HFFc6 (cell line): ENCODE measurements at regions not wholly inside any gene's neighbourhood (a gene's known extent, or its start where the extent isn't known, plus 50 kb on each side); places are given as distances from the start of the nearest gene placed in this dataset.

ENCODE experiments used
- DNase-seq: peaks from one replicate; pipeline ENCODE4 v3.0.0-alpha.2; 2018
- H3K27ac Mint-ChIP-seq: 2 replicates; pipeline ENCODE4 v1.8.0; 2020; ENCODE audit warnings: mild to moderate bottlenecking, mixed read lengths
- H3K27me3 Mint-ChIP-seq: 2 replicates; pipeline ENCODE4 v1.8.0; 2021; ENCODE audit warnings: mild to moderate bottlenecking, moderate library complexity, mixed read lengths; ENCODE audit not compliant: insufficient read depth
- H3K36me3 Mint-ChIP-seq: 2 replicates; pipeline ENCODE4 v1.8.0; 2021; ENCODE audit warnings: low read depth, mixed read lengths
- H3K4me1 Mint-ChIP-seq: 2 replicates; pipeline ENCODE4 v1.8.0; 2020; ENCODE audit warnings: low read depth, mixed read lengths
- H3K4me3 Mint-ChIP-seq: 2 replicates; pipeline ENCODE4 v1.8.0; 2020; ENCODE audit warnings: mild to moderate bottlenecking, moderate library complexity, mixed read lengths
- H3K9me3 Mint-ChIP-seq: 2 replicates; pipeline ENCODE4 v1.8.0; 2020; ENCODE audit warnings: mild to moderate bottlenecking, mixed read lengths
- TF ChIP-seq, protein P1 (sequence below): fragments of 200-600 bp; sonication (generic); IDR thresholded peaks from 2 replicates; pipeline ENCODE4 v1.5.0; 2021; ENCODE audit warnings: antibody characterized with exemption, mild to moderate bottlenecking

DNA sequence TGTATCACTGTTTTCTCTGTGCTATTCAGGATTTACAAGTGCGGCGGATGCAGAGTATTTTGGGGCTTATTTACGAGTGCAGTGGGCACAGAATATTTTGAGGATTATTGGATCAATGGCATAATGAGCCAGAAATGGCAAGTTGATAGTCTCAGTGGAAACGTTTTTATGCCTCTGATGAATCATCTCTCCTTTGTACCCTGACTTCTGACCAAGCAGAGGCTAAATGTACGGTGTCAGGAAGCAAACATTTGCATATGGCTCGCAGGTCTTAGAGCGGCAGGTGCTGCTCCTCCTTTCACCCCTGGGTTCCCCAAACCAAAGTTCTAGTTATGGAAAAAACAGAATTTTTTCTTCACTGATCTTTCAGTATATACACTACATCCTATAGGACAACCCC is 94.5 kb downstream of the LIG4 start:
- no peak overlapping the region for H3K27ac Mint-ChIP-seq
- H3K9me3 Mint-ChIP-seq = peaks cover 30% of the 10 kb centered on the region
- DNase-seq = no peak

DNA sequence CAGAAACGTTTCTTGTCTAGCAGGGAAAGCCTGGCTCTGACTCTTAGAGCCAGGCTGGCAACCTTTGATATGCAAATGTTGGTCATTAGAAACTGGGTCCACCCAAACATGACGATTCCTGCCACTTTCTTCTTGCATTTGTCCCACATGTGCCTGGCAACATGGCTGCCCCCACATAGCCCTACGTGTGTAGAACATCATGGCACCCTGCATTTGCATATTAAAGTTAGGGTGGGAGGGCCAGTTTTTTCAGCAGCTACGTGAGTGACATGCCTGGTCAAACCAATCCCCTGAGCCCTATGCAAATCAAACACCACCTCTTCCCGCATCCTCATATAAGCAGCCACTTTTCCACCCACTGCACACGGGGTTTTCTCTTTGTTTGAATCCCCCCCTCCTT is 95.0 kb downstream of the LIG4 start:
- no peaks in the 10 kb centered on the region for H3K27me3 Mint-ChIP-seq
- no peak overlapping the region for H3K27ac Mint-ChIP-seq
- no peaks in the 10 kb centered on the region for H3K4me1 Mint-ChIP-seq
- TF ChIP-seq, protein P1, sequence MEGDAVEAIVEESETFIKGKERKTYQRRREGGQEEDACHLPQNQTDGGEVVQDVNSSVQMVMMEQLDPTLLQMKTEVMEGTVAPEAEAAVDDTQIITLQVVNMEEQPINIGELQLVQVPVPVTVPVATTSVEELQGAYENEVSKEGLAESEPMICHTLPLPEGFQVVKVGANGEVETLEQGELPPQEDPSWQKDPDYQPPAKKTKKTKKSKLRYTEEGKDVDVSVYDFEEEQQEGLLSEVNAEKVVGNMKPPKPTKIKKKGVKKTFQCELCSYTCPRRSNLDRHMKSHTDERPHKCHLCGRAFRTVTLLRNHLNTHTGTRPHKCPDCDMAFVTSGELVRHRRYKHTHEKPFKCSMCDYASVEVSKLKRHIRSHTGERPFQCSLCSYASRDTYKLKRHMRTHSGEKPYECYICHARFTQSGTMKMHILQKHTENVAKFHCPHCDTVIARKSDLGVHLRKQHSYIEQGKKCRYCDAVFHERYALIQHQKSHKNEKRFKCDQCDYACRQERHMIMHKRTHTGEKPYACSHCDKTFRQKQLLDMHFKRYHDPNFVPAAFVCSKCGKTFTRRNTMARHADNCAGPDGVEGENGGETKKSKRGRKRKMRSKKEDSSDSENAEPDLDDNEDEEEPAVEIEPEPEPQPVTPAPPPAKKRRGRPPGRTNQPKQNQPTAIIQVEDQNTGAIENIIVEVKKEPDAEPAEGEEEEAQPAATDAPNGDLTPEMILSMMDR = no peak
- no peak overlapping the region for H3K4me3 Mint-ChIP-seq
- H3K36me3 Mint-ChIP-seq = no peaks in the 10 kb centered on the region
- DNase-seq = no peak
- H3K9me3 Mint-ChIP-seq = peaks cover 36% of the 10 kb centered on the region

More for the DNA sequence above, 94.5 kb downstream of the LIG4 start:
- TF ChIP-seq, protein P1 = no peak
- H3K4me1 Mint-ChIP-seq = no peaks in the 10 kb centered on the region
- no peaks in the 10 kb centered on the region for H3K36me3 Mint-ChIP-seq
- no peak overlapping the region for H3K4me3 Mint-ChIP-seq
- no peaks in the 10 kb centered on the region for H3K27me3 Mint-ChIP-seq

DNA sequence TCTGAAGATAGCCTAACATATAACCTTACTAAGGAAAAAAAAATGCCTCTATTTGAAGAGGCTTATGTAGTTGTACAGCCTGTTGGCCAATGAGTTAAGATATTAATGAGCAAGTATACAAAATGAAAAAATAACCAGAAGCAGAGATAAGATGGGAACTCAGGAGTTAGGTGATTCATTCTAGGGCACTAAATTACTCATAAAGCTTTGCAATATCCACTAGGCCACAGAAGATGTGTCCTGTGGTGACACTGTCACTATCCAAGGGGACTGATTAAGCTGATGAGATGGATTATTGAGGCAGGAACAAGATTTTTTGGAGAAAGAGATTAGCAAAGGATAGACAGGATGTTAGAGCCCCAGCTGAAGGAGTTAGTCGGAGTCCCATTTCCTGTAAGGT is 99.6 kb downstream of the LIG4 start:
- DNase-seq = no peak
- Mint-ChIP-seq H3K4me3 (no peak overlapping the region), H3K27me3 (no peaks in the 10 kb centered on the region; the same call in 1 of the 2 replicates), H3K36me3 (no peaks in the 10 kb centered on the region), H3K9me3 (peaks cover 41% of the 10 kb centered on the region), H3K4me1 (no peaks in the 10 kb centered on the region), H3K27ac (no peak overlapping the region)
- TF ChIP-seq, protein P1 = no peak

DNA sequence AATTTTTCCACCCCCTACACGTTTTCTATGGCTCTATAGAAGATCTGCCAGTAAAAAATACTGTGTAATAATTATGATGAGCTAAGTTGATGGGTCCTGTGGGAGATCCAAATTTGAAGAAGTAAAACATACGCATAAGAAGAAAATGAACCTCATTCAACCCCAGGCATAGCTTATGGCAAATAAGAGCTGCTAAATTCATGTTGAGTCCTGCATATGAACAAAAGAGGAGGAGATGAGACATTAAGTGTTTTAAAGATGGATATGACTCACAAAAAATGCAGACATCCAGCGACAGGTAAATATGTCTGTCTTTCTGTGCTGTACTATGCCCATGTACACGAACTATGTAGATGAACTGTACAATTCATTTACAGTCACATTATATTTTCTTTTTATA is 101.9 kb downstream of the LIG4 start:
- no peak for DNase-seq
- H3K9me3 Mint-ChIP-seq = peaks cover 31% of the 10 kb centered on the region
- H3K27ac Mint-ChIP-seq = no peak overlapping the region
- no peaks in the 10 kb centered on the region for H3K4me1 Mint-ChIP-seq
- no peaks in the 10 kb centered on the region; the same call in 1 of the 2 replicates for H3K27me3 Mint-ChIP-seq
- H3K36me3 Mint-ChIP-seq = no peaks in the 10 kb centered on the region
- TF ChIP-seq, protein P1 = no peak
- H3K4me3 Mint-ChIP-seq = no peak overlapping the region

DNA sequence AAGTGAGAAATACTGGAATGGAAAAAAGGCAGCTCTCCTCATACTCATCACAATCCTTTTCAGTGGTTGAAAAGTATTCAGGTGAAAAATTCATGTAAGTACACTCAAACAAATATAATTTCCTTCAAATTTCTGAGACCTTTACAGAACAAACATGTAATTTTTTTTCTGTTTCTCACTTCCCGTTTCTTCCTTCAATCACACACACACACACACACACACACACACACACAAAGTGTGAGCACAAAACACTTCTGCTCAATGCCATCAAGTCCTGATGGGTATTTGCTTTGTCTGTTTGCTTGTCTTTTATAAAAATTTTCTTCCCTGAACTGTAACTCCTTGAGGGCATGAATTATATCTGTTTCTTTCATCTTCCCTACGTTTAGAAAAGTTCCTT is 110.6 kb downstream of the LIG4 start:
- no peak for DNase-seq
- no peaks in the 10 kb centered on the region for H3K36me3 Mint-ChIP-seq
- H3K9me3 Mint-ChIP-seq = peaks cover 14% of the 10 kb centered on the region
- H3K4me1 Mint-ChIP-seq = no peaks in the 10 kb centered on the region
- H3K4me3 Mint-ChIP-seq = no peak overlapping the region
- H3K27ac Mint-ChIP-seq = no peak overlapping the region
- TF ChIP-seq, protein P1 = no peak
- no peaks in the 10 kb centered on the region; the same call in 1 of the 2 replicates for H3K27me3 Mint-ChIP-seq

DNA sequence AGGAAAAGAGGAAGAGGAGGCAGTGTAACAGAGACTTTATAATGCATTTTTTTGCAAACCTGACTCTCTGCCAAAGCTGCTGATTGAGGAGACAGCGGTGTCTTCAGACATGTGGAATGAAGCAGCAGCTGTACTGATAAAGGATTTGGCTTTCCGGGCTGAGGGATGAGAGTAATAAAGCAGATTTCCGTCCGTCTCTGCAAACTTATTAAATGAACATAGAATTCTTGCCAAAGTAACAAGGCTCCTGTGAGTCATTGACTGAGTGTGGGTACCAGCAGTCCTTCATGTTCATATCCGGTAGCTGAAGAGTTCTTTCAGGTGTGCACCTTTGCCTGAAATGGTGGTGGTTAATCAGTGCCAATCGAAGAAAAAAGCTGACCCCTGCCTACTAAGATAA is 112.6 kb downstream of the LIG4 start:
- DNase-seq = no peak
- Mint-ChIP-seq H3K27me3 (no peaks in the 10 kb centered on the region; the same call in 1 of the 2 replicates), H3K27ac (no peak overlapping the region), H3K36me3 (no peaks in the 10 kb centered on the region), H3K4me3 (no peak overlapping the region), H3K9me3 (peaks cover 31% of the 10 kb centered on the region), H3K4me1 (no peaks in the 10 kb centered on the region)
- TF ChIP-seq, protein P1 = no peak
